Keratinocyte (primary cell): ENCODE measurements at regions not wholly inside any gene's neighbourhood (a gene's known extent, or its start where the extent isn't known, plus 50 kb on each side); places are given as distances from the start of the nearest gene placed in this dataset.

Experiments
- DNase-seq: peaks from one replicate; pipeline ENCODE4 v3.0.0-alpha.2; 2011; ENCODE audit warnings: low read depth, missing footprints, low spot score
- FAIRE-seq: peaks from 2 replicates; lab custom pipeline; 2011; peaks lifted over from hg19 to GRCh38; lab: Jason Lieb, UNC
- H2AFZ ChIP-seq: 2 replicates; pipeline ENCODE4 v1.6.0; 2012; ENCODE audit warnings: low read length, control low read depth, inconsistent platforms; ENCODE audit not compliant: control insufficient read depth
- H3K27ac ChIP-seq: 2 replicates; pipeline ENCODE4 v1.5.1; 2011; ENCODE audit warnings: low read length; ENCODE audit not compliant: control insufficient read depth, insufficient read depth
- H3K27me3 ChIP-seq: 3 replicates; pipeline ENCODE4 v1.6.0; 2011; ENCODE audit warnings: low read length; ENCODE audit not compliant: control insufficient read depth, insufficient read depth; ENCODE audit errors: extremely low read depth
- H3K36me3 ChIP-seq, 2 experiments: 2 replicates in 1 of 2; 3 replicates in 1 of 2; pipeline ENCODE4 v1.5.1; 2011; ENCODE audit warnings: low read length in 2 of 2, mild to moderate bottlenecking in 1 of 2; ENCODE audit not compliant: control insufficient read depth in 2 of 2, insufficient read depth in 2 of 2; ENCODE audit errors: extremely low read depth in 1 of 2
- H3K4me1 ChIP-seq: 3 replicates; pipeline ENCODE4 v1.5.1; 2011; ENCODE audit warnings: low read length; ENCODE audit not compliant: control insufficient read depth, insufficient read depth; ENCODE audit errors: extremely low read depth
- H3K4me2 ChIP-seq: 3 replicates; pipeline ENCODE4 v1.6.0; 2011; ENCODE audit warnings: low read depth, low read length; ENCODE audit not compliant: control insufficient read depth, insufficient read depth; ENCODE audit errors: extremely low read depth
- H3K4me3 ChIP-seq, 3 experiments: fragments of 200-600 bp in 1 of 3; sonication (generic) in 1 of 3; 2 replicates in 2 of 3; 3 replicates in 1 of 3; pipeline ENCODE4 v1.5.1; 2011 to 2016; ENCODE audit warnings: low read length in 3 of 3, mild to moderate bottlenecking in 3 of 3, control low read depth in 2 of 3, inconsistent platforms in 1 of 3, low read depth in 1 of 3, mixed read lengths in 1 of 3, mixed run types in 1 of 3, moderate library complexity in 1 of 3; ENCODE audit not compliant: control insufficient read depth in 2 of 3, insufficient read depth in 2 of 3; ENCODE audit errors: extremely low read depth in 1 of 3
- H3K79me2 ChIP-seq: 2 replicates; pipeline ENCODE4 v1.6.0; 2012; ENCODE audit warnings: low read length; ENCODE audit not compliant: control insufficient read depth, insufficient read depth
- H3K9ac ChIP-seq: 3 replicates; pipeline ENCODE4 v1.6.0; 2011; ENCODE audit warnings: low read length; ENCODE audit not compliant: control insufficient read depth, insufficient read depth; ENCODE audit errors: extremely low read depth
- H3K9me1 ChIP-seq: 3 replicates; pipeline ENCODE4 v1.6.0; 2011; ENCODE audit warnings: low read length; ENCODE audit not compliant: control insufficient read depth, insufficient read depth; ENCODE audit errors: extremely low read depth
- H3K9me3 ChIP-seq: 2 replicates; pipeline ENCODE4 v1.5.1; 2012; ENCODE audit warnings: low read depth, low read length; ENCODE audit not compliant: control insufficient read depth
- H4K20me1 ChIP-seq: 3 replicates; pipeline ENCODE4 v1.6.0; 2011; ENCODE audit warnings: low read length; ENCODE audit not compliant: control insufficient read depth, insufficient read depth; ENCODE audit errors: extremely low read depth
- EZH2 ChIP-seq: IDR thresholded peaks from one replicate; pipeline ENCODE4 v1.6.1; 2012; ENCODE audit warnings: inconsistent platforms, mild to moderate bottlenecking, low read length, moderate library complexity
- dilution Hi-C: fragments of 300-500 bp; cut with MboI; formaldehyde crosslinking; loops from one replicate; pipeline ENCODE4 v1.7.0; 2020; ENCODE audit warnings: low sequenced_read_pairs; ENCODE audit not compliant: extremely low pct_ligation_motif_present
- TF ChIP-seq, protein P1 (sequence below), 3 experiments: IDR thresholded peaks in 1 of 3; conservative IDR thresholded peaks in 1 of 3; optimal IDR thresholded peaks in 1 of 3; 2 replicates in 2 of 3; 3 replicates in 1 of 3; pipeline versions ENCODE3 to v1.5.1; 2011; ENCODE audit warnings: low read length in 3 of 3, mild to moderate bottlenecking in 3 of 3, moderate library complexity in 2 of 3, control low read depth in 1 of 3, inconsistent platforms in 1 of 3; ENCODE audit not compliant: insufficient read depth in 2 of 3; ENCODE audit errors: extremely low read depth in 1 of 3

DNA sequence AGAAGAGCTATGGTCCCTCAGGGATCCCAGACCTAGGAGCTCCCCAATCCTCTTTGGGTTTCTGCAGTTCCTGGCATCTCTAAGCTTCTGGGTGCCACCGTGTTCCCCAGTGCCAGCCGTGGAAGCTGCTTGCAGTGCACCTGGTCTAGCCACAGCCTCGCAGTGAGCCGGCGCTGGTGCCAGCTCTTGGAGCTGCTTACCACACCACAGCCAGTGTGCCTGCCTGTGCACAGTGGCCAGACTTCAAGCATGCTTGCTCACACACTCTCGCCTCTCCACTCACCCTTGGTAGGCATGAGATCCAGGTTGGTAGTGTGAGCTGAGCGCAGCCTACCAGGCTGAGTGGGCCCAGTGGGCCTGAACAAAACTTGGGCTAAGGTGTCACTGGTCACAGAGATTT lies 971.9 kb downstream of the DCDC2C start:
- H2AFZ ChIP-seq = no peak overlapping the region
- dilution Hi-C loops = no loop called here

DNA sequence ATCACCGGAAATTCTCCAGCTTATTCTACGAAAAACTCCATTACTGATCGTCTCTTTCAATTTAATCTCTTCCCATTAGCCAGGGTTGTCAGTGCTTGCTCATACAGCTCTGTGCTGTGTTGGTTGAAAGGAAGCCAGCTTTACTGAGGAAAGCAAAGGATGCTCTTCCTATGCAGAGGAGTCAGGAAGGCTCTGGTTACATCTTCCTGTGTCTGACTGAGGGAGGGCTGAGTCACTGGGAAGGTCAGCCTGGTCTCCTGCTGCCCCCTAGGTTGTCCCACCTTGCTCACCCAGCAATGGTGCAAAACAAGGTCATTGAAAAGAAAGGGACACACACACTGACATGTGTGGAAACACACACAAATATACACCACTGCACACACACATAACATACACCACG lies 975.6 kb downstream of the DCDC2C start:
- Histone ChIP-seq H3K4me3 (no peak overlapping the region), H3K79me2 (no peaks in the 10 kb centered on the region), H3K4me2 (no peak overlapping the region), H2AFZ (no peak overlapping the region), H3K27ac (no peak overlapping the region), H4K20me1 (no peaks in the 10 kb centered on the region), H3K4me1 (no peaks in the 10 kb centered on the region), H3K9me3 (peaks cover 14% of the 10 kb centered on the region), H3K27me3 (no peaks in the 10 kb centered on the region), H3K36me3 (no peaks in the 10 kb centered on the region), H3K9me1 (no peaks in the 10 kb centered on the region), H3K9ac (no peak overlapping the region)
- no peak for DNase-seq
- no peak for FAIRE-seq
- TF ChIP-seq, protein P1, sequence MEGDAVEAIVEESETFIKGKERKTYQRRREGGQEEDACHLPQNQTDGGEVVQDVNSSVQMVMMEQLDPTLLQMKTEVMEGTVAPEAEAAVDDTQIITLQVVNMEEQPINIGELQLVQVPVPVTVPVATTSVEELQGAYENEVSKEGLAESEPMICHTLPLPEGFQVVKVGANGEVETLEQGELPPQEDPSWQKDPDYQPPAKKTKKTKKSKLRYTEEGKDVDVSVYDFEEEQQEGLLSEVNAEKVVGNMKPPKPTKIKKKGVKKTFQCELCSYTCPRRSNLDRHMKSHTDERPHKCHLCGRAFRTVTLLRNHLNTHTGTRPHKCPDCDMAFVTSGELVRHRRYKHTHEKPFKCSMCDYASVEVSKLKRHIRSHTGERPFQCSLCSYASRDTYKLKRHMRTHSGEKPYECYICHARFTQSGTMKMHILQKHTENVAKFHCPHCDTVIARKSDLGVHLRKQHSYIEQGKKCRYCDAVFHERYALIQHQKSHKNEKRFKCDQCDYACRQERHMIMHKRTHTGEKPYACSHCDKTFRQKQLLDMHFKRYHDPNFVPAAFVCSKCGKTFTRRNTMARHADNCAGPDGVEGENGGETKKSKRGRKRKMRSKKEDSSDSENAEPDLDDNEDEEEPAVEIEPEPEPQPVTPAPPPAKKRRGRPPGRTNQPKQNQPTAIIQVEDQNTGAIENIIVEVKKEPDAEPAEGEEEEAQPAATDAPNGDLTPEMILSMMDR (optimal IDR thresholded peaks at IDR 0.05 in 1 of 3, IDR thresholded peaks at IDR 0.05 in 1 of 3, conservative IDR thresholded peaks at IDR 0.05 in 1 of 3; ENCODE audit: extremely low read depth in 1 of 3, insufficient read depth in 2 of 3, low read length in 3 of 3) = no peak
- no peak for TF ChIP-seq EZH2
- dilution Hi-C loops = no loop called here

More for the DNA sequence above, 971.9 kb downstream of the DCDC2C start:
- Histone ChIP-seq H3K4me3 (no peak overlapping the region), H4K20me1 (no peaks in the 10 kb centered on the region), H3K36me3 (no peaks in the 10 kb centered on the region), H3K9me1 (no peaks in the 10 kb centered on the region), H3K27ac (no peak overlapping the region), H3K9ac (no peak overlapping the region), H3K4me2 (no peak overlapping the region), H3K27me3 (no peaks in the 10 kb centered on the region), H3K9me3 (peaks cover 16% of the 10 kb centered on the region), H3K79me2 (no peaks in the 10 kb centered on the region), H3K4me1 (no peaks in the 10 kb centered on the region)
- DNase-seq (no peak), FAIRE-seq (no peak)
- TF ChIP-seq, protein P1 (optimal IDR thresholded peaks at IDR 0.05 in 1 of 3, IDR thresholded peaks at IDR 0.05 in 1 of 3, conservative IDR thresholded peaks at IDR 0.05 in 1 of 3; ENCODE audit: extremely low read depth in 1 of 3, insufficient read depth in 2 of 3, low read length in 3 of 3) = no peak
- no peak for TF ChIP-seq EZH2
